Fibroblast of mammary gland (primary cell): ENCODE measurements at regions not wholly inside any gene's neighbourhood (a gene's known extent, or its start where the extent isn't known, plus 50 kb on each side); places are given as distances from the start of the nearest gene placed in this dataset.
"Not testable (repeated sequence)": the region's sequence is repeated elsewhere in the genome, so short reads cannot be mapped to it uniquely, and the experiment has no call there.

Experiments used
- DNase-seq: peaks from one replicate; pipeline ENCODE4 v3.0.0-alpha.2; 2010; ENCODE audit warnings: low read depth
- H3K4me3 ChIP-seq: 2 replicates; pipeline ENCODE4 v1.5.1; 2011; ENCODE audit warnings: low read depth, mild to moderate bottlenecking, low read length, moderate library complexity; ENCODE audit not compliant: control insufficient read depth
- CTCF ChIP-seq: conservative IDR thresholded peaks from 2 replicates; pipeline ENCODE4 v1.5.1; 2011; ENCODE audit warnings: low read depth, low read length, inconsistent platforms; ENCODE audit not compliant: control insufficient read depth, insufficient read depth

- TF ChIP-seq CTCF, result peak; percentile 29
- DNase-seq, result peak; percentile 17
These were observed 86.1 kb upstream of the XKR3 start for GRCh38 chr22:16911340-16911739.

GRCh38 chr22:16902051-16902450 lies 76.8 kb upstream of the XKR3 start:
- DNase-seq, result peak; percentile 69
- H3K4me3 ChIP-seq, result not testable (repeated sequence)

More at GRCh38 chr22:16911340-16911739, 86.1 kb upstream of the XKR3 start:
- H3K4me3 ChIP-seq, result not testable (repeated sequence)

GRCh38 chr22:16901579-16901978 lies 76.4 kb upstream of the XKR3 start:
- DNase-seq, result peak; percentile 69
- H3K4me3 ChIP-seq, result not testable (repeated sequence)

GRCh38 chr22:16899358-16899757 lies 74.1 kb upstream of the XKR3 start:
- not testable (repeated sequence) for DNase-seq, H3K4me3 ChIP-seq

- not testable (repeated sequence) for H3K4me3 ChIP-seq, DNase-seq
These were observed 72.2 kb upstream of the XKR3 start for GRCh38 chr22:16897365-16897764.

GRCh38 chr22:16891892-16892291 lies 66.7 kb upstream of the XKR3 start:
- DNase-seq, H3K4me3 ChIP-seq: not testable (repeated sequence)

GRCh38 chr22:16876339-16876738 lies 51.1 kb upstream of the XKR3 start:
- not testable (repeated sequence) for DNase-seq

More at GRCh38 chr22:16876339-16876738, 51.1 kb upstream of the XKR3 start:
- not testable (repeated sequence) for H3K4me3 ChIP-seq
